GM23338 (cell line): ENCODE measurements at regions not wholly inside any gene's neighbourhood (a gene's known extent, or its start where the extent isn't known, plus 50 kb on each side); places are given as distances from the start of the nearest gene placed in this dataset.

Experiments
- CREB1 ChIP-seq: fragments of 250-450 bp; sonication (Bioruptor Pico); IDR thresholded peaks from 2 replicates; pipeline ENCODE4 v1.5.0; 2020; ENCODE audit warnings: low read depth, mild to moderate bottlenecking, moderate library complexity
- EZH2 ChIP-seq: fragments of 200-600 bp; sonication (generic); IDR thresholded peaks from one replicate; pipeline ENCODE4 v1.8.0; 2017; ENCODE audit warnings: antibody characterized with exemption, mild to moderate bottlenecking, low read depth; ENCODE audit not compliant: unreplicated experiment
- EZH2phosphoT487 ChIP-seq: fragments of 200-600 bp; sonication (generic); IDR thresholded peaks from one replicate; pipeline ENCODE4 v1.8.1; 2018; ENCODE audit warnings: antibody characterized with exemption; ENCODE audit not compliant: unreplicated experiment
- NANOG ChIP-seq: IDR thresholded peaks from 2 replicates; pipeline ENCODE4 v1.6.1; 2016; ENCODE audit warnings: antibody characterized with exemption, borderline replicate concordance
- POLR2AphosphoS5 ChIP-seq: IDR thresholded peaks from 2 replicates; pipeline ENCODE4 v1.6.1; 2016; ENCODE audit warnings: antibody characterized with exemption, low read depth
- STAT1 ChIP-seq: IDR thresholded peaks from one replicate; pipeline ENCODE4 v1.6.1; 2016; ENCODE audit warnings: antibody characterized with exemption; ENCODE audit not compliant: unreplicated experiment
- ZNF331 ChIP-seq: fragments of 250-450 bp; sonication (Bioruptor Pico); IDR thresholded peaks from 2 replicates; pipeline ENCODE4 v1.5.0; 2020; ENCODE audit warnings: low read depth, mild to moderate bottlenecking, moderate library complexity
- TF ChIP-seq, protein P1 (sequence below), 2 experiments: fragments of 200-600 bp in 1 of 2; sonication (generic) in 1 of 2; conservative IDR thresholded peaks; 2 replicates each; pipeline versions ENCODE4 v1.5.1 to v1.6.1; 2016 to 2017; ENCODE audit warnings: antibody characterized with exemption in 2 of 2, low read depth in 2 of 2, mild to moderate bottlenecking in 2 of 2, moderate library complexity in 1 of 2
- TF ChIP-seq, protein P2 (sequence below): IDR thresholded peaks from one replicate; pipeline ENCODE4 v1.6.1; 2018; ENCODE audit warnings: antibody characterized with exemption; ENCODE audit not compliant: unreplicated experiment

DNA sequence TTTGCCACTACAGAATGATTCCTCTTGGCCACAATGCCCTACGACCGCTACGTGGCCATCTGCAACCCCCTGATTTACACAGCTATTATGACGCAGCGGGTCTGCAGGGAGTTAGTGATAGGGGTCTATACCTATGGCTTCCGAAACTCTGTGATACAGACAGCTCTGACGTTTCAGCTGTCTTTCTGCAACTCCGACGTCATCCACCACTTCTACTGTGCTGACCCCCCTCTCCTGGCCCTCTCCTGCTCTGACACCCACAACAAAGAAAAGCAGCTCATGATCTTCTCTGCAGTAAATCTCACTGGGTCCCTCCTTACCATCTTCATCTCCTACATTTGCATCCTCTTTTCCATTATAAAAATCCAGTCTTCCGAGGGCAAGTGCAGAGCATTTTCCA is 52.3 kb upstream of the OR5P2 start:
- TF ChIP-seq, protein P1, sequence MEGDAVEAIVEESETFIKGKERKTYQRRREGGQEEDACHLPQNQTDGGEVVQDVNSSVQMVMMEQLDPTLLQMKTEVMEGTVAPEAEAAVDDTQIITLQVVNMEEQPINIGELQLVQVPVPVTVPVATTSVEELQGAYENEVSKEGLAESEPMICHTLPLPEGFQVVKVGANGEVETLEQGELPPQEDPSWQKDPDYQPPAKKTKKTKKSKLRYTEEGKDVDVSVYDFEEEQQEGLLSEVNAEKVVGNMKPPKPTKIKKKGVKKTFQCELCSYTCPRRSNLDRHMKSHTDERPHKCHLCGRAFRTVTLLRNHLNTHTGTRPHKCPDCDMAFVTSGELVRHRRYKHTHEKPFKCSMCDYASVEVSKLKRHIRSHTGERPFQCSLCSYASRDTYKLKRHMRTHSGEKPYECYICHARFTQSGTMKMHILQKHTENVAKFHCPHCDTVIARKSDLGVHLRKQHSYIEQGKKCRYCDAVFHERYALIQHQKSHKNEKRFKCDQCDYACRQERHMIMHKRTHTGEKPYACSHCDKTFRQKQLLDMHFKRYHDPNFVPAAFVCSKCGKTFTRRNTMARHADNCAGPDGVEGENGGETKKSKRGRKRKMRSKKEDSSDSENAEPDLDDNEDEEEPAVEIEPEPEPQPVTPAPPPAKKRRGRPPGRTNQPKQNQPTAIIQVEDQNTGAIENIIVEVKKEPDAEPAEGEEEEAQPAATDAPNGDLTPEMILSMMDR (conservative IDR thresholded peaks at IDR 0.05; ENCODE audit: low read depth in 2 of 2) = no peak
- TF ChIP-seq EZH2phosphoT487 = no peak
- no peak for TF ChIP-seq POLR2AphosphoS5
- TF ChIP-seq, protein P2, sequence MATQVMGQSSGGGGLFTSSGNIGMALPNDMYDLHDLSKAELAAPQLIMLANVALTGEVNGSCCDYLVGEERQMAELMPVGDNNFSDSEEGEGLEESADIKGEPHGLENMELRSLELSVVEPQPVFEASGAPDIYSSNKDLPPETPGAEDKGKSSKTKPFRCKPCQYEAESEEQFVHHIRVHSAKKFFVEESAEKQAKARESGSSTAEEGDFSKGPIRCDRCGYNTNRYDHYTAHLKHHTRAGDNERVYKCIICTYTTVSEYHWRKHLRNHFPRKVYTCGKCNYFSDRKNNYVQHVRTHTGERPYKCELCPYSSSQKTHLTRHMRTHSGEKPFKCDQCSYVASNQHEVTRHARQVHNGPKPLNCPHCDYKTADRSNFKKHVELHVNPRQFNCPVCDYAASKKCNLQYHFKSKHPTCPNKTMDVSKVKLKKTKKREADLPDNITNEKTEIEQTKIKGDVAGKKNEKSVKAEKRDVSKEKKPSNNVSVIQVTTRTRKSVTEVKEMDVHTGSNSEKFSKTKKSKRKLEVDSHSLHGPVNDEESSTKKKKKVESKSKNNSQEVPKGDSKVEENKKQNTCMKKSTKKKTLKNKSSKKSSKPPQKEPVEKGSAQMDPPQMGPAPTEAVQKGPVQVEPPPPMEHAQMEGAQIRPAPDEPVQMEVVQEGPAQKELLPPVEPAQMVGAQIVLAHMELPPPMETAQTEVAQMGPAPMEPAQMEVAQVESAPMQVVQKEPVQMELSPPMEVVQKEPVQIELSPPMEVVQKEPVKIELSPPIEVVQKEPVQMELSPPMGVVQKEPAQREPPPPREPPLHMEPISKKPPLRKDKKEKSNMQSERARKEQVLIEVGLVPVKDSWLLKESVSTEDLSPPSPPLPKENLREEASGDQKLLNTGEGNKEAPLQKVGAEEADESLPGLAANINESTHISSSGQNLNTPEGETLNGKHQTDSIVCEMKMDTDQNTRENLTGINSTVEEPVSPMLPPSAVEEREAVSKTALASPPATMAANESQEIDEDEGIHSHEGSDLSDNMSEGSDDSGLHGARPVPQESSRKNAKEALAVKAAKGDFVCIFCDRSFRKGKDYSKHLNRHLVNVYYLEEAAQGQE = no peak
- TF ChIP-seq ZNF331 (CRISPR knock-in tag) = no peak
- no peak for TF ChIP-seq STAT1
- no peak for TF ChIP-seq CREB1 (CRISPR knock-in tag)
- TF ChIP-seq EZH2 = no peak
- TF ChIP-seq NANOG = no peak
